ENCODE measurements at regions not wholly inside any gene's neighbourhood (a gene's known extent, or its start where the extent isn't known, plus 50 kb on each side); places are given as distances from the start of the nearest gene placed in this dataset.

GRCh38 chr12:62162214-62162613 lies 98.0 kb upstream of the USP15 start:
- Mint-ChIP-seq H3K36me3 (no peaks in the 10 kb centered on the region), H3K4me3 (no peak overlapping the region), H3K27me3 (no peaks in the 10 kb centered on the region), H3K9me3 (no peaks in the 10 kb centered on the region), H3K27ac (no peak overlapping the region), H3K4me1 (ENCODE audit: unreplicated experiment) (no peaks in the 10 kb centered on the region)
- DNase-seq (ENCODE audit: extremely low spot score, unreplicated experiment), result no peak
- no peak for TF ChIP-seq CTCF (conservative IDR thresholded peaks at IDR 0.05)

GRCh38 chr12:62163368-62163767 lies 96.8 kb upstream of the USP15 start:
- H3K4me1 Mint-ChIP-seq (ENCODE audit: unreplicated experiment), result no peaks in the 10 kb centered on the region
- H3K9me3 Mint-ChIP-seq, result no peaks in the 10 kb centered on the region
- no peaks in the 10 kb centered on the region for H3K27me3 Mint-ChIP-seq
- H3K4me3 Mint-ChIP-seq, result no peak overlapping the region
- DNase-seq (ENCODE audit: extremely low spot score, unreplicated experiment), result no peak
- H3K27ac Mint-ChIP-seq, result no peak overlapping the region
- TF ChIP-seq CTCF (conservative IDR thresholded peaks at IDR 0.05), result no peak
- no peaks in the 10 kb centered on the region for H3K36me3 Mint-ChIP-seq

- H3K27ac Mint-ChIP-seq, result no peak overlapping the region
- no peaks in the 10 kb centered on the region for H3K9me3 Mint-ChIP-seq
- H3K36me3 Mint-ChIP-seq, result no peaks in the 10 kb centered on the region
- H3K27me3 Mint-ChIP-seq, result no peaks in the 10 kb centered on the region
- no peaks in the 10 kb centered on the region for H3K4me1 Mint-ChIP-seq (ENCODE audit: unreplicated experiment)
- TF ChIP-seq CTCF (conservative IDR thresholded peaks at IDR 0.05), result no peak
- no peak overlapping the region for H3K4me3 Mint-ChIP-seq
- DNase-seq (ENCODE audit: extremely low spot score, unreplicated experiment), result no peak
These were observed 96.2 kb upstream of the USP15 start for GRCh38 chr12:62164036-62164435.

- Mint-ChIP-seq H3K4me3 (no peak overlapping the region), H3K4me1 (ENCODE audit: unreplicated experiment) (no peaks in the 10 kb centered on the region), H3K9me3 (no peaks in the 10 kb centered on the region), H3K27ac (no peak overlapping the region), H3K27me3 (no peaks in the 10 kb centered on the region), H3K36me3 (no peaks in the 10 kb centered on the region)
- DNase-seq (ENCODE audit: extremely low spot score, unreplicated experiment), result no peak
- no peak for TF ChIP-seq CTCF (conservative IDR thresholded peaks at IDR 0.05)
These were observed 93.7 kb upstream of the USP15 start for GRCh38 chr12:62166525-62166924.

GRCh38 chr12:62168411-62168810 lies 91.8 kb upstream of the USP15 start:
- no peak for TF ChIP-seq CTCF (conservative IDR thresholded peaks at IDR 0.05)
- Mint-ChIP-seq H3K27me3 (no peaks in the 10 kb centered on the region), H3K36me3 (no peaks in the 10 kb centered on the region), H3K9me3 (no peaks in the 10 kb centered on the region), H3K4me3 (no peak overlapping the region), H3K4me1 (ENCODE audit: unreplicated experiment) (no peaks in the 10 kb centered on the region), H3K27ac (no peak overlapping the region)
- DNase-seq (ENCODE audit: extremely low spot score, unreplicated experiment), result no peak

GRCh38 chr12:62170241-62170640 lies 90.0 kb upstream of the USP15 start:
- Mint-ChIP-seq H3K4me3 (no peak overlapping the region), H3K36me3 (no peaks in the 10 kb centered on the region), H3K27me3 (no peaks in the 10 kb centered on the region), H3K9me3 (no peaks in the 10 kb centered on the region), H3K4me1 (ENCODE audit: unreplicated experiment) (no peaks in the 10 kb centered on the region), H3K27ac (peak overlapping the region; percentile 4)
- no peak for TF ChIP-seq CTCF (conservative IDR thresholded peaks at IDR 0.05)
- DNase-seq (ENCODE audit: extremely low spot score, unreplicated experiment), result no peak
